HG02623 (cell line): ENCODE measurements at regions not wholly inside any gene's neighbourhood (a gene's known extent, or its start where the extent isn't known, plus 50 kb on each side); places are given as distances from the start of the nearest gene placed in this dataset.
"Not testable (repeated sequence)": the region's sequence is repeated elsewhere in the genome, so short reads cannot be mapped to it uniquely, and the experiment has no call there.

ENCODE experiments used
- ATAC-seq: cut with Tn5 transposase; IDR thresholded peaks from one replicate; pipeline ENCODE4 v1.9.1; 2021; ENCODE audit warnings: moderate library complexity; ENCODE audit not compliant: unreplicated experiment

DNA sequence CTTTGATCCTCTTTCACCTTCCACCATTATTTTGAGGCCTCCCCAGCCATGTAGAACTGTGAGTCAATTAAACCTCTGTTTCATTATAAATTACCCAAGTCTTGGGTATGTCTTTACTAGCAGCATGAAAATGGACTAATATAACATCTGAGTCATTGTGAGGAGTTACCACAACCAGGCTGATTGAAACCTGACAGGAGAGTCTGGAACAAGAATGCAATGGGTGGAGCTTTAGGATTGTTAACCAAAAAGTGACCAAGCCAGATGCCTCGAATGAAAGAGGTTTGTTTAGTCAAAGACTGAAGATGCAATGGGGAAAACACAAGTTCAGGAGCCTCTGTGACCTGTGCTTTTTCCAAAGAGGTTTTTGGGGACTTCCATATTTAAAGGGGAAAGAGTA lies 659.0 kb downstream of the SLITRK6 start:
- ATAC-seq: no peak

DNA sequence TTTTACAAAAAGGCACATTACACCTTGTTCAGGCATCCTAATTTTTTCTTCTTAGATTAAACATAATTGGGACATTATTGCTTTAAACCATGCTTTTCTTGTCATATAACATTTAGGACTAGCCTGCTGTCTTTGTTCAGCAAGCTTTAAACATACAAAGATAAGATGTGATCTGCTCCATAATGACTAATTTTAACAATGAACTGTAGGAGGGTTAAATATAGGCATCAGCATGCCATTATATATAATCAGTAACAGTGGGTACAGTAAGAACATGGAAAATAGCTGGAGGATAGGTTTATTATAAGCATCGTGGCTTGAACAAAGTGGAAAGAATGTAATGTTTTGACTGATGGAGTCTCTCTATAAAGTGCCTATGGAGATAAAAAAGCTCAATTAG lies 661.7 kb downstream of the SLITRK6 start:
- no peak for ATAC-seq

DNA sequence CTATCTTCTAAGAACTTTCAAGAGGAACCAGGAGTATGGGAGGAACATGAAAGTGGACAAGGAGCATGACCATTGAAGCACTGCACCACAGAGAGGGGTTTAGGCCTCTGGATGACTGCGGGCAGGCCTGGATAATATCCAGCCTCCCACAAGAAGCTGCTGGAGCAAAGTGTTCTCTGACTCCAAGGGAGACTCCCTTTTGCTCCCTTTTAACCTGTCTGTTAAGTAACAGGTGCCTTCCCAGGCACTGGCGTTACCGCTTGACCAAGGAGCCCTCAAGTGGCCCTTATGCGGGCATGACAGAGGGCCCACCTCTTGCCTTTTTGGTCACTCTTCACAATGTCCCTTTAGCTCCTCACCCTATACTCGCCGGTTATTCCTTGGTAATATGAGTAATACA lies 666.2 kb downstream of the SLITRK6 start:
- ATAC-seq: no peak

DNA sequence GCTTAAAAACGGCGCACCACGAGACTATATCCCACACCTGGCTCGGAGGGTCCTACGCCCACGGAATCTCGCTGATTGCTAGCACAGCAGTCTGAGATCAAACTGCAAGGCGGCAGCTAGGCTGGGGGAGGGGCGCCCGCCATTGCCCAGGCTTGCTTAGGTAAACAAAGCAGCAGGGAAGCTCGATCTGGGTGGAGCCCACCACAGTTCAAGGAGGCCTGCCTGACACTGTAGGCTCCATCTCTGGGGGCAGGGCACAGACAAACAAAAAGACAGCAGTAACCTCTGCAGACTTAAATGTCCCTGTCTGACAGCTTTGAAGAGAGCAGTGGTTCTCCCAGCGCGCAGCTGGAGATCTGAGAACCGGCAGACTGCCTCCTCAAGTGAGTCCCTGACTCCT lies 675.7 kb downstream of the SLITRK6 start:
- ATAC-seq: not testable (repeated sequence)

DNA sequence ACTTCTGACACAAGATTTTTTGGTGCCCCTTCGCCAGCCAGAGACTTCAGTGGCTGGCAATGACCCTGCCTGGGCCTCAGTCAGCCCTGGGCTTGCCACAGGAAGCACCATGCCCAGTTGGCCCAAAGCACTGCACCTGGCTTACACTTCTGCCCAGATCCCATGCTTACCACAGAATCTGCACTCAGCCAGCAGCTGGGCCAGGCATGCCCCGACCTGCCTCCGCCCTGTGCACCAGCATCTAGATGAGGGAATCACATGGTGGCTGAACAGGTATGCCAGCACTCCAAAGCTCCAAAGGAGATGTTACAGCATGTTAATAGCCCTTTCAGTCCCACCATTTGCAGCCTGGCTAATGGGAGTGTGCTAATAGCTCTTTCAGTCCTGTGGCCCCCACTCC lies 690.9 kb downstream of the SLITRK6 start:
- ATAC-seq: no peak

DNA sequence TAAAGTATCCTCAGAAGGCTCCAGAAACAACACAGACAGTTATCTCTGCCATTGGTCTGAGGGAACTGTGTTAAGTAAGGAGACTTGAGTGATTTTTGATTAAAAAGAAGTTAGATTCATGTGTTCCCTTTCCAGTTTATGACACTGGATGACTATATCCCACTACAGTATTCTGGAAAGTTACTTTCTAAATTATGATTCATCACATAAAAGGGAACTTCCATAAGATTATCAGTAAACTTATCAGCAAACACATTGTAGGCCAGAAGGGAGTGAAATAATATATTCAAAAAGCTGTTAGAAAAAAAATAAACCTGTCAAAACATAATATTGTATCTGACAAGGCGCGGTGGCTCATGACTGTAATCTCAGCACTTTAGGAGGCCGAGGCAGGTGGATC lies 700.0 kb downstream of the SLITRK6 start:
- no peak for ATAC-seq

DNA sequence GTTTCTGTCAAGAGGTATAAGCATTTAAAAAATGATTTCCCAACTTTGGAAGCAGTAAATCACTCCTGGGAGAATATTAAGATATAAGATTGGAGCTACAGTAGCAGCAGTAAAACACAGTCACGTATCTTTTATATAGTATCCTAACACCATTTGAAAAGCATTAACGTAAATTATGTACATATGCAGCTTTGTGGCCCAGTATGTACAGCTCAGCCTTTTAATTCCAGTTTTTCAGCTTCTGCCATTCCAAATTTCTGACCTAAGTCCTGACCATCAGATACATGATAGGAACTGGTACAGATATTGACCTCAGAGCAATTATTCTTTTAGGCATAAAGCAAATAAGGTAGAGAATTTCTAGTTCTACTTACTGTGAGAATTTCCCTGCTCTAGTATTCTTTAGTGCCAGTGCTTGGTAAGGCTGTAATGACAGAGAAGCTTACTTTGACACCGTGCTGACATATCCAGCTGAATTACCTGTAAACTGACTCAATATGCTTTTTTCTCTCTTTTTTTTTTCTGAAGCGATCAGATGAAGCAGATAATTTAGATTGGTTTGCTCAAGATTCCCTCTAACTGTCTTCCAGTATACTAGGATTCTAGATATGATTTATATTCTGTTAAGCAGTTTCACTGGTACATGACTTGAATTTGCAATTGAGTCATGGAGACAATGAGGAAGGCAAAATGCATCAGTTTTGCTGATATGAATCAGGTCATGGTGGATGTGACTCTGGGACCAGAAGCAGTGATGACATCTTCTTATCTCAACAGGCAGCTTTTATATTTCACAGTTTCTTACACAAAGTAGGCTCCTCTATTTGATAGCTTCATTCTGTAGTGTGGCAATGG lies 703.6 kb downstream of the SLITRK6 start:
- ATAC-seq: no peak

DNA sequence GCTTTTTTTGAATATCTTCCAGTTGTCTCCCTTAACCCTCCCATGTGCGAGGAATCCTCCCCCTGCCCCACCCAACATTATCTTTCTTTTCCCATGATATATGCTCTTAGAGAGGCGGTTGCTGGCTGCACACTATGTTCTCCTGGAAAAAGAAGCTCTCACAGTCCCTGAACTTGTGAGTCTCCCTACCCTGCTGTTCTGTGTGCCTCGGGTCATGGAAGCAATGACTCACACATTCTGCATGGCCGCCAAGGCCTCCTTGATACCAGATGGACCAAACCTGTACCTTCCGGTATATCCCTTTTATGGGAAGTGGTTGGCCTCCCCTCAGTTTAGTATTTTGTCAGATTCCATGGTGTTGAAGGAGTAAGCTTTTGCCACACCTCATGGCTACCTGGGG lies 705.4 kb downstream of the SLITRK6 start:
- ATAC-seq: no peak

DNA sequence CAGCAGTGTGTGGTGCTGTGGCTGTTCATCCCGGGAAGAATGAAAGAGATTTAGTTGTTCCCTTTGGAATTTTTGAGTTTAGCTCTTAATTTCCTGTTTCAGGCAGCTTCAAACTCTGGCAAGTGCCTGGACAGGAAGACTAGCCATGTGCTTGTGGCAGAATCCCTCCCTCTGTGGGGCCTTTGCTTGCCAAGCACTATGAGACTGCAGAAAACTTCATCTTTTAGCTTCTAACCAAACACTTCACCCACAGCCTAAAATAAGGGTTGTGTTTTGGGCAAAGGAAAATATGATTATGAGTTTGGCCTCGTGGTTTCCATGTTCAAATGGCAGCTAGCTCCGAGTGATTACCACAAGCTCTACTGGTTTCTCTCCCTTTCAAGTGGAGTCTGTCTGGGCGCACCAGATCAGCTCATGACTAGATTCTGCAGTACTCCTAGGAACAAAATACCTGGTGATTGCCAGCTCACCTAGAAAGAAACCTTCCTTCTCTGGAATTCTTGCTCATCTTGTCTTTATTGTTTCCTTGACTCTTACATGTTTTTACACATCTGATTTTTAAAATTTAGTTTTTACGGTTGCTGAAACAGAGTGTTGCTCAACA lies 707.5 kb downstream of the SLITRK6 start:
- no peak for ATAC-seq

DNA sequence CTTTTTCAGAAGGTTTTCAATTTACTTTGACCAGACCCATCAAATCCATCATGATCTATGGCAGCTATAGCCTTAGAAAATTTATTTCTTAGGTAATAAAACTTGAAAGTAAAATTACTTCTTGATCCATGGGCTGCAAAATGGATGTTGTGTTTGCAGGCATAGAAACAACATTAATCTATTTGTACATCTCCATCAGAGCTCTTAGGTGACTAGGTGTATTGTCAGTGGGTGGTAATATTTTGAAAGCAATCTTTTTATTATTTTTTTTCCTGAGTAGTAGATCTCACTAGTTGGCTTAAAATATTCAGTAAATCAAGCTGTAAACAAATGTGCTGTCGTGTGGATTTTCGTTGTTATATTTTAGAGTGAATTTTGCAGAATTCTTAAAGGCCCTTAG lies 710.0 kb downstream of the SLITRK6 start:
- no peak for ATAC-seq

DNA sequence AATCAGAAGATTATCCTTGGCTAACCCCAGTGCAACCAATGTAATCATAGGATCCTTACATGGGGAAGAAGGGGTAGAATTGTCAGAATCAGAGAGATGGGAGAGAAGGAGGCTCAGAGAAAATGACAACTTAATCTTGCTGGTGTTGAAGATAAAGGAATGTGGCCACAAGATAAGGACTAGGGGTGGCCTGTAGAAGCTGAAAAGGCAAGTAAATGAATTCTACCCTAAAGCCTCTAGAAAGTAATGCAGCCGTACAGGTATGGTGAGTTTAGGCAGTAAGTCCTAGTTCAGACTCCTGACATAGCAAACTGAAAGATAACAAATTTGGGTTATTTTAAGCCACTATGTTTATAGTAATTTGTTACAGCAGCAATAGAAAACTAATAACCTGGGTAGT lies 718.5 kb downstream of the SLITRK6 start:
- no peak for ATAC-seq

DNA sequence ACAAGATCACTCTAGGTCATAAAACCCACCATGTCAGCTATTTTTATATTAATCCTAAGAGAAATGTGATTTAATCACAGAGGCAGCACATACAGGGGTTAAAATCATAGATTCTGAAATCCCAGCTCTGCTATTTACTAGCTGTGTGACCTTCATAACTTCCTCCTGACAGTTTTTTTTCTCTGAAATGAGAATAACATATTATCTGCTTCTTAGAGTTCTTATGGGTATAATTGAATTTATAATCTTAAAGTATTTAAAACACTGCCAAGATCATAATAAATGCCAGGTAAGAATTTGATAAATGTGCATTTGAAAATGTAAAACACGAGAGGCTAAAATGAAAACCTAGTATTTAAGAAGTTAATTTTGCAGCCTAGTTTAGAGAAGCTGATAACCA lies 722.9 kb downstream of the SLITRK6 start:
- no peak for ATAC-seq

DNA sequence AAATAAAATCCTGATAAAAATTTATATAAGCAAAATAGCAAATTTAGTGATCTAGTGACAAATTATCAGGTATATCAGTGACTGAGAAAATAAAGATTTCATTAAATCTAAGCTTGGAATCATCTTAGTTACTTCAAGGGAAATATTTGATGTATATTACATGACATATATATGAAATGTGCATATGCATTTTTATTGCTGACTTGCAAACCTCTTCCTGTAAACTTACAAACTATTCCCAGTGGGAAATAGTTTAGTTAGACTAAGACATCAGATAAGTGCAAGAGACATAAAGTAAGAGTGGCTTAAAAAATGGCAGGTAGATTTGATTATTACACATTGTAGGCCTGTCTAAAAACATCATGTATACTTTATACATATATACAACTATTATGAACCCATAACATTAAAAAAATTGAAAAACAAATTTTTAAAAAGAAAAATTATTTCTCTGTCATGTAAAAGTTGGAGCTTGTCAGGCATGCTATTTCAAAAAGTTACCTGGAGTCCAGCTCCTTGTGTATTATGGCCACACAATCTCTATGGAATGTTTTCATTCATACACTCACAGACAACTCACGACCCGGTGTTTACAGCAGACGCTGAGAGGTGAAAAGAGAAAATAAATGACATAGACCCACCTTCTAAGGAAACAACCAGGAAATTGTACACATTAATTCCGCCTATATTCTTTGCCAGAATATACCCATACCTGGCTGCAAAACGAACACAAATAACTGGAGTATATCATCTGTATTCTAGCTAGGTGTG lies 724.5 kb downstream of the SLITRK6 start:
- no peak for ATAC-seq

DNA sequence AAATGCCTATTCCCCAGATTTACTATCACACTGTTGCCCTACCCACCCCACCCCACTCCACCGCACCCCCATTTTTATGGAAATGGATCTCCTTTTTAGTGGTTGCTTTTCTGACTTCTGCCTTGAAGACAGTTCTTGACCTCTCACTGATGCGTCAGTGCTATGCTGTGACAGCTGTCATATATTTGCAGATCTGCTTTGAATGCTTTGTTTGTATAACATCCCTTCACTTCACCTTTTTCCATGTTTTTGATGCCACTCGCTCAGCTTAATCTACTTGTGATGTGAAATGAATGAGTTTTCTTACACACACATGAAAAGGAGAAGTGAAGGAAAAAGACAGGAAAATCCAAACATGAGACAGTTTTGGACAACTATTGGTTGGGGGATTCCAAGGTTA lies 731.0 kb downstream of the SLITRK6 start:
- ATAC-seq: no peak

DNA sequence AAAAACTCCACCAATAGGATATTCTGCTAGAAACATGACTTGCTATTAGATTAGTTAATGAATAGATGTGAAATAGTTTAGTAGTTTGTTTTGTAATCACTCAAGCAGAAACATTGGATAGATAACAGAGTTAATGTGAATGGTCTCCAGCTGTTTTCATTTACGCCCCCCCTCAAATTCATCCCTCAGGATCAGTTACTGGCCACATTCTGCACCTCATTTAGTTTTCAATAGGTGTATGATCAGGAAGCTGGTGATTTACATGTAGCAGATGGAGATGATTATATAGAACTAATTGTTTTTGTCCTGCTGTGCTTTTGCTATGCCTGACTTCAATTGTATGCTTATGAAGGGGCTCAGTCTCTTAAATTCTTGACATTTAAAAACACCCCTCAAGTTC lies 759.0 kb downstream of the SLITRK6 start:
- ATAC-seq: no peak

DNA sequence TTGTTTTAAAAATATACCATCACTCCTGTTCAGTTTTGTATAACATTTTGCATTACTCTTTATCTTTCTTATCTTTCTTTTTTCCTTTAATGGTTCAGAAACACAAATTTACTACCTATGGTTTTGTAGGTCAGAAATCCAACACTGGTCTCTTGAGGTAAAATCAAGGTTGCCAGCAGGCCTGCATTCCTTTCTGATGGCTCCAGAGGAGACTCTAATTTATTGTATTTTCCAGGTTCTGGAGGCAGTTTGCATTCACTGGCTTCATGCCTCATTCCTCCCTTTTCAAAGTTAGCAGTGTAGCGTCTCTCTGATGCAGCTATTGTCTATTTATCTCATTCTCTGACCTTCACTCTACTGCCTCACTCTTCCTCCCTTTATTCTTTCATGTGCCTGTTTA lies 767.4 kb downstream of the SLITRK6 start:
- no peak for ATAC-seq

DNA sequence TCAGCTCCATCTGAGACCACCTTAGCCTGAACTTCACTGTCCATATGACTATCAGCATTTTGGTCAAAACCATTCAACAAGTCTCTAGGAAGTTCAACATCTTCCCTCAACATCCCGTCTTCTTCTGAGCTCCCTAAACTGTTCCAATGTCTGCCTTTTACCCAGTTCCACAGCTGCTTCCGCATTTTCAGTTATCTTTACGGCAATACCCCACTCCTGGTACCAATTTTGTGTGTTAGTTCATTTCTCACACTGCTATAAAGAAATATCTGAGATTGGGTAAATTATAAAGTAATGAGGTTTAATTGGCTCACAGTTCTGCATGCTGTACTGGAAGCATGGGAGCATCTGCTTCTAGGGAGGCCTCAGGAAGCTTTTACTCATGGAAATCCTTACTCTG lies 771.2 kb downstream of the SLITRK6 start:
- ATAC-seq: no peak

DNA sequence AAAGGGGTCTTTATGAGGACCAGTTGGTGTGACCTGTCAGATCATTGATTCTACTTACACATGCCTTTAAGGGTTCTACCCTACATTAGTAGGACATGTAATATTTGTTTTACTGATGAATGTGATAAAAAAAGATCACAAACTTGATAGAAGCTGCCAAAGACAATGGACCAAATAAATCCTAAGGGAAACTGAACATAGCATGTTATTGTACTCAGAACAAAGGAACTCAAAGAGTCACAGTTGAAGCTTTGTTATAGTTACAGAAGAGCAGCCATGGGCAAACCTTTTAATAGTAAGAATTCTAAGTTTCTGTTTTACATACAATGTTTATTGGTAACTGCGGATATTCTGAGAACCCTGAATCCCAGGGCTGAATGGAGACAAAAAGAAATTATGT lies 780.1 kb downstream of the SLITRK6 start:
- ATAC-seq: no peak

DNA sequence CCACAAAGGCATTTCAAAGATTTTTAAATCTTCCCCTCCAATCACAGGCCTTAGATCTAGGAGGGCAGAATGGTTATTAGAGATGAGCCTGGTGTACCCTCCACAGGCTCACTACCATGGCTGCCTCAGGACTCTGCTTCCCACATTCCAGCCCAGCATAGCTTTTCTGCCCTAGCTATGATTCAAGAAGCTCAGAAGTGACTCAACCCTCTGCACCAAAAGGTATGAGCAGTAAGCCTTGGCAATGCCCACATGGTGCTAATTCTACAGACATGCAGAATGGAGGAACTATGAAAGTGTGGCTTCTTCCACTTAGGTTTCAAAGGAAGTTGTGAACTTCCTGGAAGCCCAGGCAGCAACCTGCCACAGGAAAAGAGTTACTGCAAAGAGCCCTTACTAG lies 786.2 kb downstream of the SLITRK6 start:
- ATAC-seq: no peak

DNA sequence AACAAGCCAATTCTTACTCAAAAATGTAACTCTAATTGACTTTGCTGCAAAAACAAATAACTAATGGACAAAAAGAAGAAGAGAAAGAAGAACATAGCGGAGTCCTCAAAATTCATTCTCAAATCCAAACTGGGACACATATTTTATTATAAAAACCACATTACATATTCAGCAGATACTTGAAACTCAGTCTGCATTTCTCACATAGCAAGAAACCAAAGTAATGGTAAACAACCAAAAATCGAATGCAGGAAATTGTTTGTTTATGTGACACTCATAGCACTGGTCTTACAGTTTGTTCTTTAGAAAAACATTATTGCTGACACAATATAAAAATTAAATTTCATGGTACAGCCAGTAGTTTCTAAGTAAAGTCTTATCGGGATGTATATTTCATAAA lies 789.8 kb downstream of the SLITRK6 start:
- ATAC-seq: no peak

DNA sequence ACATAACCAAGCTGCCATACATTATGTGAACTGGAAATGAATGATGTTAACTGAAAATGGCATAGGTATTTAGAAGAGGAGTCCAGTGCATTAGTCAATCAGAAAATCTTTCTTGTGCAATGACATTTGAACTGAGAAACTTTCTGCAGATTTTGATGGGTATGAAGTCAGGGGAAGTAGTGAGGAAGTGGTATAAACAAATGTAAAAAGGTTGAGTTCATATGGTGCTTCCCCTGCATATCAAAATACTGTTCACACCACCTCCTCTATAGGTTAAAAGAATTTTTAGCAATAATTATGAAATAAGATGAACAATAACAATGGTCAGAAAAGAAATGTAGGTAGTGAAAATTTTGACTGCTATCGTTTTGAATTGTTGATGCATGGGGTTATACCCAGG lies 800.0 kb downstream of the SLITRK6 start:
- ATAC-seq: no peak

DNA sequence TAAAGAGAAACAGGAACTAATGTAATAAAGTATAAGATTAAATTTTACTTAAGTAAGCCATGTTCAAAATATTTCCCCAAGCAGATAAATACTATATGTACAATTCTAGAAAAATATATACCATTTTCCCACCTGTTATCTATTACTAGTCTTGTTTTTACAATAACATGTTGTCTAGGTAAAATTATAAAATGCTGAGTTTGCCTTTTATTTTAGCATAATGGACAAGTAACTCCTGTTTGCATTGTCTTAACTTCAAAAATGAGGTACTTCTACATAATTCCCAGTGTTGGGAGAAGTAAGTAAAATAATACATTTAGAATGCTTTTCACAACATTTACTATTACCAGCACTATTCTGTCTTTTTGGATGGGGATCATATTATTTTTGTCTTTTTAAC lies 800.5 kb downstream of the SLITRK6 start:
- no peak for ATAC-seq
